ENCODE measurements at regions not wholly inside any gene's neighbourhood (a gene's known extent, or its start where the extent isn't known, plus 50 kb on each side); places are given as distances from the start of the nearest gene placed in this dataset.

- no peaks in the 10 kb centered on the region for H3K4me1 ChIP-seq (ENCODE audit: control insufficient read depth, insufficient read depth, low read length)
- H3K27ac ChIP-seq (ENCODE audit: low read depth, low read length), result no peak overlapping the region
- no CpG with 5 or more reads among the region's 2 CpGs for WGBS (ENCODE audit: insufficient coverage)
These were observed 166.2 kb downstream of the FTCDNL1 start for GRCh38 chr2:199684832-199685231.

GRCh38 chr2:199684168-199684567 is 166.8 kb downstream of the FTCDNL1 start:
- WGBS (ENCODE audit: insufficient coverage), result no CpG with 5 or more reads among the region's 1 CpG
- H3K27me3 ChIP-seq (ENCODE audit: control insufficient read depth, insufficient read depth, low read length), result no peaks in the 10 kb centered on the region
- DNase-seq (ENCODE audit: low read depth in 4 of 6, low spot score in 6 of 6), result peak in 1 of 6 donors; percentile 58
- no peaks in the 10 kb centered on the region for H3K36me3 ChIP-seq (ENCODE audit: control insufficient read depth, insufficient read depth, low read length)
- H3K4me1 ChIP-seq (ENCODE audit: control insufficient read depth, insufficient read depth, low read length), result no peaks in the 10 kb centered on the region
- no peaks in the 10 kb centered on the region for H3K9me3 ChIP-seq (ENCODE audit: control insufficient read depth, insufficient read depth, low read length)
- H3K27ac ChIP-seq (ENCODE audit: low read depth, low read length), result no peak overlapping the region
- no peak overlapping the region for H3K4me3 ChIP-seq (ENCODE audit: low read depth, low read length)

More at GRCh38 chr2:199684832-199685231, 166.2 kb downstream of the FTCDNL1 start:
- DNase-seq (ENCODE audit: low read depth in 4 of 6, low spot score in 6 of 6), result no peak
- Histone ChIP-seq H3K27me3 (ENCODE audit: control insufficient read depth, insufficient read depth, low read length) (no peaks in the 10 kb centered on the region), H3K36me3 (ENCODE audit: control insufficient read depth, insufficient read depth, low read length) (no peaks in the 10 kb centered on the region), H3K9me3 (ENCODE audit: control insufficient read depth, insufficient read depth, low read length) (no peaks in the 10 kb centered on the region), H3K4me3 (ENCODE audit: low read depth, low read length) (no peak overlapping the region)

- no peak overlapping the region for H3K27ac ChIP-seq (ENCODE audit: low read depth, low read length)
- WGBS (ENCODE audit: insufficient coverage), result 100% methylated on average over 1 of the region's 1 CpG
- H3K4me3 ChIP-seq (ENCODE audit: low read depth, low read length), result no peak overlapping the region
- no peaks in the 10 kb centered on the region for H3K36me3 ChIP-seq (ENCODE audit: control insufficient read depth, insufficient read depth, low read length)
- H3K9me3 ChIP-seq (ENCODE audit: control insufficient read depth, insufficient read depth, low read length), result no peaks in the 10 kb centered on the region
- no peak for DNase-seq (ENCODE audit: low read depth in 4 of 6, low spot score in 6 of 6)
- no peaks in the 10 kb centered on the region for H3K27me3 ChIP-seq (ENCODE audit: control insufficient read depth, insufficient read depth, low read length)
- H3K4me1 ChIP-seq (ENCODE audit: control insufficient read depth, insufficient read depth, low read length), result no peaks in the 10 kb centered on the region
These were observed 169.0 kb downstream of the FTCDNL1 start for GRCh38 chr2:199682001-199682400.

- H3K27ac ChIP-seq (ENCODE audit: low read depth, low read length), result no peak overlapping the region
- no peaks in the 10 kb centered on the region for H3K36me3 ChIP-seq (ENCODE audit: control insufficient read depth, insufficient read depth, low read length)
- H3K4me3 ChIP-seq (ENCODE audit: low read depth, low read length), result no peak overlapping the region
- H3K9me3 ChIP-seq (ENCODE audit: control insufficient read depth, insufficient read depth, low read length), result no peaks in the 10 kb centered on the region
- 100% methylated on average over 2 of the region's 4 CpGs for WGBS (ENCODE audit: insufficient coverage)
- H3K4me1 ChIP-seq (ENCODE audit: control insufficient read depth, insufficient read depth, low read length), result no peaks in the 10 kb centered on the region
- no peak for DNase-seq (ENCODE audit: low read depth in 4 of 6, low spot score in 6 of 6)
- no peaks in the 10 kb centered on the region for H3K27me3 ChIP-seq (ENCODE audit: control insufficient read depth, insufficient read depth, low read length)
These were observed 170.5 kb downstream of the FTCDNL1 start for GRCh38 chr2:199680482-199680881.

GRCh38 chr2:199679883-199680282 is 171.1 kb downstream of the FTCDNL1 start:
- Histone ChIP-seq H3K4me1 (ENCODE audit: control insufficient read depth, insufficient read depth, low read length) (no peaks in the 10 kb centered on the region), H3K4me3 (ENCODE audit: low read depth, low read length) (no peak overlapping the region), H3K36me3 (ENCODE audit: control insufficient read depth, insufficient read depth, low read length) (no peaks in the 10 kb centered on the region), H3K9me3 (ENCODE audit: control insufficient read depth, insufficient read depth, low read length) (no peaks in the 10 kb centered on the region), H3K27ac (ENCODE audit: low read depth, low read length) (no peak overlapping the region), H3K27me3 (ENCODE audit: control insufficient read depth, insufficient read depth, low read length) (no peaks in the 10 kb centered on the region)
- WGBS (ENCODE audit: insufficient coverage), result 33% methylated on average over 1 of the region's 1 CpG
- DNase-seq (ENCODE audit: low read depth in 4 of 6, low spot score in 6 of 6), result no peak

- Histone ChIP-seq H3K27me3 (ENCODE audit: control insufficient read depth, insufficient read depth, low read length) (no peaks in the 10 kb centered on the region), H3K36me3 (ENCODE audit: control insufficient read depth, insufficient read depth, low read length) (no peaks in the 10 kb centered on the region), H3K27ac (ENCODE audit: low read depth, low read length) (no peak overlapping the region), H3K4me1 (ENCODE audit: control insufficient read depth, insufficient read depth, low read length) (no peaks in the 10 kb centered on the region), H3K4me3 (ENCODE audit: low read depth, low read length) (no peak overlapping the region), H3K9me3 (ENCODE audit: control insufficient read depth, insufficient read depth, low read length) (no peaks in the 10 kb centered on the region)
- no peak for DNase-seq (ENCODE audit: low read depth in 4 of 6, low spot score in 6 of 6)
- no CpG with 5 or more reads among the region's 4 CpGs for WGBS (ENCODE audit: insufficient coverage)
These were observed 173.1 kb downstream of the FTCDNL1 start for GRCh38 chr2:199677881-199678280.

GRCh38 chr2:199668645-199669044 is 182.3 kb downstream of the FTCDNL1 start:
- no peak for DNase-seq (ENCODE audit: low read depth in 4 of 6, low spot score in 6 of 6)
- no CpG with 5 or more reads among the region's 3 CpGs for WGBS (ENCODE audit: insufficient coverage)
- Histone ChIP-seq H3K27ac (ENCODE audit: low read depth, low read length) (no peak overlapping the region), H3K36me3 (ENCODE audit: control insufficient read depth, insufficient read depth, low read length) (no peaks in the 10 kb centered on the region), H3K4me3 (ENCODE audit: low read depth, low read length) (no peak overlapping the region), H3K9me3 (ENCODE audit: control insufficient read depth, insufficient read depth, low read length) (no peaks in the 10 kb centered on the region), H3K4me1 (ENCODE audit: control insufficient read depth, insufficient read depth, low read length) (no peaks in the 10 kb centered on the region), H3K27me3 (ENCODE audit: control insufficient read depth, insufficient read depth, low read length) (no peaks in the 10 kb centered on the region)

GRCh38 chr2:199663157-199663556 is 187.8 kb downstream of the FTCDNL1 start:
- no CpG with 5 or more reads among the region's 6 CpGs for WGBS (ENCODE audit: insufficient coverage)

GRCh38 chr2:199662255-199662654 is 188.7 kb downstream of the FTCDNL1 start:
- Histone ChIP-seq H3K9me3 (ENCODE audit: control insufficient read depth, insufficient read depth, low read length) (no peaks in the 10 kb centered on the region), H3K27me3 (ENCODE audit: control insufficient read depth, insufficient read depth, low read length) (no peaks in the 10 kb centered on the region), H3K36me3 (ENCODE audit: control insufficient read depth, insufficient read depth, low read length) (no peaks in the 10 kb centered on the region), H3K4me1 (ENCODE audit: control insufficient read depth, insufficient read depth, low read length) (no peaks in the 10 kb centered on the region), H3K27ac (ENCODE audit: low read depth, low read length) (no peak overlapping the region), H3K4me3 (ENCODE audit: low read depth, low read length) (no peak overlapping the region)
- 51% methylated on average over 8 of the region's 8 CpGs for WGBS (ENCODE audit: insufficient coverage)
- peak in 2 of 6 donors; percentile 20 to 57 for DNase-seq (ENCODE audit: low read depth in 4 of 6, low spot score in 6 of 6)

More at GRCh38 chr2:199663157-199663556, 187.8 kb downstream of the FTCDNL1 start:
- H3K4me3 ChIP-seq (ENCODE audit: low read depth, low read length), result no peak overlapping the region
- H3K4me1 ChIP-seq (ENCODE audit: control insufficient read depth, insufficient read depth, low read length), result no peaks in the 10 kb centered on the region
- H3K9me3 ChIP-seq (ENCODE audit: control insufficient read depth, insufficient read depth, low read length), result no peaks in the 10 kb centered on the region
- no peak overlapping the region for H3K27ac ChIP-seq (ENCODE audit: low read depth, low read length)
- no peak for DNase-seq (ENCODE audit: low read depth in 4 of 6, low spot score in 6 of 6)
- no peaks in the 10 kb centered on the region for H3K27me3 ChIP-seq (ENCODE audit: control insufficient read depth, insufficient read depth, low read length)
- no peaks in the 10 kb centered on the region for H3K36me3 ChIP-seq (ENCODE audit: control insufficient read depth, insufficient read depth, low read length)

- no peaks in the 10 kb centered on the region for H3K9me3 ChIP-seq (ENCODE audit: control insufficient read depth, insufficient read depth, low read length)
- DNase-seq (ENCODE audit: low read depth in 4 of 6, low spot score in 6 of 6), result no peak
- H3K4me3 ChIP-seq (ENCODE audit: low read depth, low read length), result no peak overlapping the region
- no peaks in the 10 kb centered on the region for H3K36me3 ChIP-seq (ENCODE audit: control insufficient read depth, insufficient read depth, low read length)
- WGBS (ENCODE audit: insufficient coverage), result 100% methylated on average over 13 of the region's 15 CpGs
- no peaks in the 10 kb centered on the region for H3K4me1 ChIP-seq (ENCODE audit: control insufficient read depth, insufficient read depth, low read length)
- no peaks in the 10 kb centered on the region for H3K27me3 ChIP-seq (ENCODE audit: control insufficient read depth, insufficient read depth, low read length)
- no peak overlapping the region for H3K27ac ChIP-seq (ENCODE audit: low read depth, low read length)
These were observed 190.8 kb downstream of the FTCDNL1 start for GRCh38 chr2:199660167-199660566.

Data from spinal cord (tissue), 9 donors.